GM10266 (cell line): ENCODE measurements at regions not wholly inside any gene's neighbourhood (a gene's known extent, or its start where the extent isn't known, plus 50 kb on each side); places are given as distances from the start of the nearest gene placed in this dataset.
A peak's percentile ranks its signal among the peaks of the same experiment; 100 is the strongest.

ENCODE experiments used
- DNase-seq: peaks from one replicate; pipeline ENCODE4 v3.0.0; 2012; ENCODE audit errors: extremely low spot score
- CTCF ChIP-seq: IDR thresholded peaks from 2 replicates; pipeline ENCODE4 v1.5.1; 2012; ENCODE audit warnings: mild to moderate bottlenecking, low read depth; ENCODE audit not compliant: control insufficient read depth, insufficient read depth; ENCODE audit errors: missing control alignments

- TF ChIP-seq CTCF = no peak
- peak; percentile 38 for DNase-seq
These were observed 124.4 kb downstream of the DAD1 start for GRCh38 chr14:22464422-22465142.

GRCh38 chr14:22463763-22464173 is 125.3 kb downstream of the DAD1 start:
- DNase-seq = no peak

GRCh38 chr14:22462923-22463322 is 126.1 kb downstream of the DAD1 start:
- no peak for TF ChIP-seq CTCF
- DNase-seq = no peak

More at GRCh38 chr14:22463763-22464173, 125.3 kb downstream of the DAD1 start:
- TF ChIP-seq CTCF = no peak

DNA sequence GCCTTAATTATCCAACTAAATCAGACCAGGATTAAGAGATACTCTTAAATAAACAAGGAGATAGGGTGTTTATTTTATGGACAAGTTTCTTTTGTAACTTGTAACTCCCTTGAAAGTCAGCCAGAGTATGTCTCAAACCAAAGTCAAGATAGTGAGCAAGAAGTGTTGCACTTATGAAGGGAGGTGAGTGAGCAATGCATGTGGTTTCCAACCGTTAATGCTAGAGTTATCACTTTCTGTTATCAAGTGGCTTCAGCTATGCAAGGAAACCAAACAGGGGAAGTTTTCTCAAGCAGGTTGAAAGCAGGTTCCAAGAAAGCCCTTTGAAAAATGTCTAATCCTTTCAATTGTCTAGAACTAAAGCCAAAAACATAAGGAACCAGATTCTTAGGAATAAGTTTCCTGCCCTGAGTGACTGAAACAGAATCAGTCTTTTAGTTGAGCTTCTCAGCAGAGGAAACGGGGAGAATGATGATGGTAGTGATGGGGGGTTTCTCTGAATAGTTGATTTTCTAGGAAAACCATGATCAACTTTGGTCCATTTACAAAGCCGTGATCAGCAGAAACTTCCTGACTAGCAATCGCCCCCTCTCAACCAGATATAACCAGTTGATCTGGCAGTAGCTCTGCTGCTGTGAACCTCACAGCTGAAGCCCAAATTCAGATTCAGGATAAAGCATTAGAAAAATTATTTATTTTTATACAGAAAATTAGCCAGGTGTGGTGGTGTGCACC is 128.4 kb downstream of the DAD1 start:
- no peak for TF ChIP-seq CTCF
- peak; percentile 51 for DNase-seq

DNA sequence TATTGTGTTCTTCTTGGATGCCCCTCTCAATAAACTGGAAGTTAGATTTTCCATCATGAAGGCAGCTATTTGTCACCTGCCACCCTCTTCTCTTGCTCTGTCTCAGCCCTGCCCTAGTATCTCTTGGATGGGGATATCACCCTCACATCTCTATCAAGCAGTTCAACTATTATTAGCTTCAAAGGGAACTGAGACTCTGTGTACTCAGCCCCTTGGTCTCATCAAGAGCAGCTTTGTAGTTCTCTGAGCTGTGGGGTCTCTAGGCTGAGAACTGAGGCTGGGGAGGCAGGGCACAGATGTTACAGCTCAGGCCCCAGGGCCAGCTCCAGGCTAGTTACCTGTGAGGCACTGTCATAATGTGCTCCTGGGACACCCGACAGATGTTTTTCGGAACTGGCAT is 130.3 kb downstream of the DAD1 start:
- no peak for TF ChIP-seq CTCF
- no peak for DNase-seq

DNA sequence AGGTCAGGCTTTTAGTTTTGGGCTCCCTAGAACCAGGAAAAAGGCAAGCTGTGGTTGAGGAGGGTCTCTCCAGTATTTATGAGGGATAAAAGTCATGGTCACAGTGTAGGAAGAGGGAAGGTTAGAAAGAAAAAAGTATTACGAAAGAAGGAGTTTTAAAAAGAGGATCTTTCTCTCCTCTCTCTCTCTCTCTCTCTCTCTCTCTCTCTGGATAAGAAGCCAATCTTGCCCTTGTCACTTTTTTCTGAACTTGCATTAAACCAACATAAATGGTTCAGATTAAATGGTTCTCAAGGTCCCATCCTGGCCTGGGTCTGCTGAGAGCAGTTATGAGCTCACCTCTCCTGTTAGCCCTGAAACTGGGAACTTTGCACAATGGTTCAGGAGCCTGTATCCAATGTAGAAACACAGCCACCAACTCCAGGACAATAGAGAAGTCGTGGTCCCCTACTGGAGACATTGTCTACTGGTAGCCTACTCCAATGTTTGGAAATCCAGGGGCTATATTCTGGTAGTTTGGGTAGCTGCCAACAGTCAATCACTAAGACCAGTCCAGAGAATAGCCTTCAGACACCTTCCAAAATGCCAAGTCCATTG is 131.9 kb downstream of the DAD1 start:
- no peak for DNase-seq
- no peak for TF ChIP-seq CTCF

DNA sequence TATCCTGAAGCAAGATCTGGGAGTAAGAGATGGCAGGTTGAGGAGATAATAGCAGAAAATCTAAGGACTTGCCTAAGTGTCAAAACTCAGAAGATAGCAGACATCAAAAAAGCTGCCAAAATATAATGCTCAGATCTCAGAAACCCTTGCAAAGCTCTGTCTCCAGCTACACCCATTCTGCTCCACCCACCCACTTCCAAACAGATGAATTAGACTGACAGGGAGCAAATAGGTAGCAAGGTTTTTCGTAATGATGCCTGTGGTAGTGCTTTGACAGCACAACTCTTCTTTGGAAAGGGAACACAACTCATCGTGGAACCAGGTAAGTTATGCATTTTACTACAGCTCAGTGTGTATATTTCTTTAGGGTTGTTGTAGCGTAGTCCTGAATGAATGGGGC is 132.6 kb downstream of the DAD1 start:
- TF ChIP-seq CTCF = no peak

More for the DNA sequence above, 132.6 kb downstream of the DAD1 start:
- DNase-seq = no peak
